Esophagus squamous epithelium (tissue), 4 donors: ENCODE measurements at regions not wholly inside any gene's neighbourhood (a gene's known extent, or its start where the extent isn't known, plus 50 kb on each side); places are given as distances from the start of the nearest gene placed in this dataset.

Experiments used
- POLR2A ChIP-seq, 4 donors: fragments of 450-650 bp; IDR thresholded peaks; one replicate each; pipeline ENCODE4 v1.6.1; 2017; ENCODE audit warnings: antibody characterized with exemption in 4 of 4, mild to moderate bottlenecking in 4 of 4, moderate library complexity in 3 of 4
- TF ChIP-seq, protein P1 (sequence below), 6 experiments: fragments of 450-650 bp in 4 of 6; fragments of 200-600 bp in 2 of 6; sonication (generic) in 2 of 6; IDR thresholded peaks; one replicate each; pipeline ENCODE4 v1.5.1; 2016 to 2019; ENCODE audit warnings: antibody characterized with exemption in 6 of 6, mild to moderate bottlenecking in 4 of 6, moderate library complexity in 4 of 6

DNA sequence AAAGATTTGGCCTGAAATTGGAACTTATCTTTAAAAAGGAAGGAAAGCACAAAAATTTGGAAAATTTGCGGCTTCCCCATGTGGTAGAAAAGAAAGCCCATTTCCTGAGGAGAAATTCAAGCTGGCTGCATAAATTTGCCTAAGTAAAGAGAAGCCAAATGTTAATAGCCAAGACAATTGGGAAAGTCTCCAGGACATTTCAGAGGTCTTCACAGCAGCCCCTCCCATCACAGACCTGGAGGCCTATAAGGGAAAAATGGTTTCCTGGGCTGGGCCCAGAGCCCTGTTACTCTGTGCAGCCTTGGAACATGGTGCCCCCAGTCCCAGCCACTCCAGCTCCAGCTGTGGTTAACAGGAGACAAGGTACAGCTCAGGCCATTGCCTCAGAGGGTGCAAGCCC is 736.5 kb downstream of the HACE1 start:
- TF ChIP-seq, protein P1, sequence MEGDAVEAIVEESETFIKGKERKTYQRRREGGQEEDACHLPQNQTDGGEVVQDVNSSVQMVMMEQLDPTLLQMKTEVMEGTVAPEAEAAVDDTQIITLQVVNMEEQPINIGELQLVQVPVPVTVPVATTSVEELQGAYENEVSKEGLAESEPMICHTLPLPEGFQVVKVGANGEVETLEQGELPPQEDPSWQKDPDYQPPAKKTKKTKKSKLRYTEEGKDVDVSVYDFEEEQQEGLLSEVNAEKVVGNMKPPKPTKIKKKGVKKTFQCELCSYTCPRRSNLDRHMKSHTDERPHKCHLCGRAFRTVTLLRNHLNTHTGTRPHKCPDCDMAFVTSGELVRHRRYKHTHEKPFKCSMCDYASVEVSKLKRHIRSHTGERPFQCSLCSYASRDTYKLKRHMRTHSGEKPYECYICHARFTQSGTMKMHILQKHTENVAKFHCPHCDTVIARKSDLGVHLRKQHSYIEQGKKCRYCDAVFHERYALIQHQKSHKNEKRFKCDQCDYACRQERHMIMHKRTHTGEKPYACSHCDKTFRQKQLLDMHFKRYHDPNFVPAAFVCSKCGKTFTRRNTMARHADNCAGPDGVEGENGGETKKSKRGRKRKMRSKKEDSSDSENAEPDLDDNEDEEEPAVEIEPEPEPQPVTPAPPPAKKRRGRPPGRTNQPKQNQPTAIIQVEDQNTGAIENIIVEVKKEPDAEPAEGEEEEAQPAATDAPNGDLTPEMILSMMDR (IDR thresholded peaks at IDR 0.05): no peak
- no peak for TF ChIP-seq POLR2A (IDR thresholded peaks at IDR 0.05)
